ENCODE measurements at regions not wholly inside any gene's neighbourhood (a gene's known extent, or its start where the extent isn't known, plus 50 kb on each side); places are given as distances from the start of the nearest gene placed in this dataset.

DNA sequence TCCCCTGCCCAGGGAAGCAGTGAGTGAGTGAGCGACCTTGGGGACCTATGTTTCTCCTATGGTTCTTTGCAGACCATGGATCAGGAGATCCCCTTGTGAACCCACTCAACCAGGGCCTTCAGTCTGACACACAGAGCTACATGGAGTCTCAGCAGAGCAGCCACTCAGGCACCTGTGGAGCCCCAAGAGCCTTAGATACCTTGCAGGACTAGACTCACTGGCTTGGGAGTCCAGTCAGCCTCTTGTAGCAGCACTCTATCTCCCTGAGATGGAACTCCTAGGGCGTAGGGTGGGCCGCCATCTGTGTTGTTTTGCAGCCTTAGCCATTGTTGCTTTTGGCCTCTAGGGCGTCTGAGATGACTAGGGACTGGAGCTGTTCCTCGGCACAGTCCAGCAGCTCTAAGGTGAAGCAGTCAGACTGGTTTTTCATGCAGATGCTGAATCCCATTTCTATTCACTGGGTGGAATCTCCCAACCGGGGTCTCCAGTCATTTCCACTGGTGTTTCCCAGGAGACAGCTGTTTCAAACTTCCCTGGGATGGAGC lies 284.6 kb upstream of the RPS23 start:
- Histone ChIP-seq H3K4me2 (ENCODE audit: low read depth, low read length) (no peak overlapping the region), H3K9ac (ENCODE audit: low read length) (no peak overlapping the region), H3K9me2 (replicated peaks; ENCODE audit: insufficient read depth, low read length) (no peaks in the 10 kb centered on the region), H3K27me3 (replicated peaks; ENCODE audit: insufficient read depth, low read length) (no peaks in the 10 kb centered on the region), H3K79me2 (ENCODE audit: low read length) (no peaks in the 10 kb centered on the region), H3K36me3 (replicated peaks; ENCODE audit: insufficient read depth, low read length) (no peaks in the 10 kb centered on the region), H2AFZ (ENCODE audit: low read length) (no peak overlapping the region), H4K20me1 (ENCODE audit: insufficient read depth, low read length) (no peaks in the 10 kb centered on the region), H3F3A (ENCODE audit: insufficient read depth, low read length) (no peaks in the 10 kb centered on the region), H3K9me3 (replicated peaks; ENCODE audit: insufficient read depth, low read length) (no peaks in the 10 kb centered on the region), H3K27ac (ENCODE audit: low read length) (no peak overlapping the region), H3K4me3 (ENCODE audit: low read length) (no peak overlapping the region), H3K4me1 (ENCODE audit: low read length) (no peaks in the 10 kb centered on the region)
- DNase-seq: no peak
- no peak for TF ChIP-seq EZH2 (optimal IDR thresholded peaks at IDR 0.05; ENCODE audit: low read depth, low read length)
- no peak for TF ChIP-seq CTCF (IDR thresholded peaks at IDR 0.05; ENCODE audit: low read length)
- TF ChIP-seq EZH2phosphoT487 (IDR thresholded peaks at IDR 0.05; ENCODE audit: low read length): no peak

DNA sequence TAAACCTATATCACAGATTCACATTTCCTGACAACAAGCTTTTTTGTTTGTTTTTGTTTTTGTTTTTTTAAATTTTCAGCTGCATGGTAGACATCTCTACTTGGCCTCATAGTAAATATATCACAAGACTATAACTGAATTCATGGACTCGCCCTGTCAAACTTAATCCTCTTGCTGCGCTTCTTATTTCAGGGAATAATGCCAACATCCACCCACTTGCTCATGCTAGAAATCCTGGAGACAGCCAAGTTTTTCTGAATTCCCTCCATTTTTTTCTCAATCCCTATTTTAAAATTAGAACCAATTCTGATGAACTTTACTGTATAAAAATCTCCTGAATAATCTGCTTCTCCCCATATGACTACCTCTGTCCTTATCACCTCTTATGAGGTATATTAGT lies 283.6 kb upstream of the RPS23 start:
- no peak overlapping the region for H3K4me3 ChIP-seq (ENCODE audit: low read length)
- no peaks in the 10 kb centered on the region for H3K4me1 ChIP-seq (ENCODE audit: low read length)
- no peak overlapping the region for H3K9ac ChIP-seq (ENCODE audit: low read length)
- no peaks in the 10 kb centered on the region for H3F3A ChIP-seq (ENCODE audit: insufficient read depth, low read length)
- H2AFZ ChIP-seq (ENCODE audit: low read length): no peak overlapping the region
- H3K36me3 ChIP-seq (replicated peaks; ENCODE audit: insufficient read depth, low read length): no peaks in the 10 kb centered on the region
- no peaks in the 10 kb centered on the region for H3K79me2 ChIP-seq (ENCODE audit: low read length)
- H3K27ac ChIP-seq (ENCODE audit: low read length): no peak overlapping the region
- no peak for DNase-seq
- no peaks in the 10 kb centered on the region for H3K9me3 ChIP-seq (replicated peaks; ENCODE audit: insufficient read depth, low read length)
- H3K27me3 ChIP-seq (replicated peaks; ENCODE audit: insufficient read depth, low read length): no peaks in the 10 kb centered on the region
- no peaks in the 10 kb centered on the region for H4K20me1 ChIP-seq (ENCODE audit: insufficient read depth, low read length)
- TF ChIP-seq EZH2 (optimal IDR thresholded peaks at IDR 0.05; ENCODE audit: low read depth, low read length) (no peak), CTCF (IDR thresholded peaks at IDR 0.05; ENCODE audit: low read length) (no peak), EZH2phosphoT487 (IDR thresholded peaks at IDR 0.05; ENCODE audit: low read length) (no peak)
- H3K9me2 ChIP-seq (replicated peaks; ENCODE audit: insufficient read depth, low read length): no peaks in the 10 kb centered on the region
- H3K4me2 ChIP-seq (ENCODE audit: low read depth, low read length): no peak overlapping the region

- DNase-seq: no peak
- no peaks in the 10 kb centered on the region for H3K4me1 ChIP-seq (ENCODE audit: low read length)
- TF ChIP-seq EZH2 (optimal IDR thresholded peaks at IDR 0.05; ENCODE audit: low read depth, low read length) (no peak), EZH2phosphoT487 (IDR thresholded peaks at IDR 0.05; ENCODE audit: low read length) (no peak), CTCF (IDR thresholded peaks at IDR 0.05; ENCODE audit: low read length) (no peak)
- no peaks in the 10 kb centered on the region for H3F3A ChIP-seq (ENCODE audit: insufficient read depth, low read length)
- no peak overlapping the region for H3K9ac ChIP-seq (ENCODE audit: low read length)
- H3K4me2 ChIP-seq (ENCODE audit: low read depth, low read length): no peak overlapping the region
- no peaks in the 10 kb centered on the region for H3K27me3 ChIP-seq (replicated peaks; ENCODE audit: insufficient read depth, low read length)
- no peaks in the 10 kb centered on the region for H3K9me3 ChIP-seq (replicated peaks; ENCODE audit: insufficient read depth, low read length)
- no peak overlapping the region for H3K27ac ChIP-seq (ENCODE audit: low read length)
- no peaks in the 10 kb centered on the region for H3K79me2 ChIP-seq (ENCODE audit: low read length)
- no peaks in the 10 kb centered on the region for H3K9me2 ChIP-seq (replicated peaks; ENCODE audit: insufficient read depth, low read length)
- no peak overlapping the region for H3K4me3 ChIP-seq (ENCODE audit: low read length)
- H4K20me1 ChIP-seq (ENCODE audit: insufficient read depth, low read length): no peaks in the 10 kb centered on the region
- H3K36me3 ChIP-seq (replicated peaks; ENCODE audit: insufficient read depth, low read length): no peaks in the 10 kb centered on the region
- H2AFZ ChIP-seq (ENCODE audit: low read length): no peak overlapping the region
Measured at GRCh38 chr5:82560969-82561368, 282.8 kb upstream of the RPS23 start.

Data from MM.1S (cell line).